Fibroblast of peridontal ligament (primary cell): ENCODE measurements at regions not wholly inside any gene's neighbourhood (a gene's known extent, or its start where the extent isn't known, plus 50 kb on each side); places are given as distances from the start of the nearest gene placed in this dataset.
A peak's percentile ranks its signal among the peaks of the same experiment; 100 is the strongest.

Experiments used
- DNase-seq: peaks from one replicate; pipeline ENCODE4 v3.0.0-alpha.2; 2010; ENCODE audit errors: extremely low read depth

DNA sequence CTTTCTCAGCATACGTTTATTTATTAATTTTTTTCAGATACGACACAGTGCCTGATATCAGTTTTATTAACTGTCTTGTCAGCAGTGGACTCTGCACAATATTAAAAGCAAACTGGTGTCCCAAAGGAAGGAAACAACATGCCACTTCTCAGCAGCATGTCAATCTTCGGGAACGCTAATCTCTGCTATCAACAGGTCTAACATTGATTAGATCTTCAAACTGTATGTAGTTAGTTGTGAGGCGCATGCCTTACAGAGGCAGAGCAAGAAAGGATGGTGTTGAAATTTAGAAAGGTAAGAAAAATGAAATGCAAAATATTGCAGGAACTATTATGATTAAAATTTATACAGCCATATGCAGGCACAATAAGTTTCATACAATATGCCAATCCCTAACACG lies 233.7 kb upstream of the NDST3 start:
- DNase-seq: no peak

DNA sequence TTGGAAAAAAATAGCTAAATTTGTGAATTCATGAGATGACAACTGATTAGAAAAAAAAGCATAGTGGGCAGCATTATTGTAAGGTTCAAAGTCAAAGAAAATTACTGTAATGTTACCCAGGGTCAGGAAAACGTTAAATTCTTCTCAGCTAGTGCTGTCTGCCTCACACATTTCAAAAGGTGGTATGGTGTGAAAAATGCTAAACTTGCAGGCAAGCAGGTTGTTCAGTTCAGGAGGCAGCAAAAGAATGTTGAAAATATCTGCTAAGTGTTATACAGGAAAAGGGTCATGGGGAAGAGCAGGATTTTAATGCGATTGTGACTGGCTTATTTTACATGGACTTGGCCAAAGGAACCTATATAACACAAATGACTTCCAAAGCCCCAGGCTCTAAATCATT lies 232.5 kb upstream of the NDST3 start:
- no peak for DNase-seq

DNA sequence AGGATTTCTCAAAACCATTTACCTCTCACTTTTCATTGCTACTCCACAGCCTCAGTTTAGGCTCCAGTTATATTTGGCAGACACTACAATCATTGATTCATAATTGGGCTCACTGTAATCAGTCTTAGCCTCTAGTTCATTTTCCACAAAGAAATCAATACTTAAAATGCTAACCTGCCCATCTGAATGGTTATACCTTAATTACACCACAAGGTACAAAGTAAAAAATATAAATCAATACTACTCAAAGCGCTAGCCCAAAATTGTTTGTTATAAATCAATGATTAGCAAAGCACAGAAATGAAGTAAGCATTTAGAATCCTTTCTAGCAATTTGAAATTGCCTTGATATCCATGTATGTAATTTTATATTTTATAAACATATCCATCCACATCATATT lies 222.6 kb upstream of the NDST3 start:
- no peak for DNase-seq

DNA sequence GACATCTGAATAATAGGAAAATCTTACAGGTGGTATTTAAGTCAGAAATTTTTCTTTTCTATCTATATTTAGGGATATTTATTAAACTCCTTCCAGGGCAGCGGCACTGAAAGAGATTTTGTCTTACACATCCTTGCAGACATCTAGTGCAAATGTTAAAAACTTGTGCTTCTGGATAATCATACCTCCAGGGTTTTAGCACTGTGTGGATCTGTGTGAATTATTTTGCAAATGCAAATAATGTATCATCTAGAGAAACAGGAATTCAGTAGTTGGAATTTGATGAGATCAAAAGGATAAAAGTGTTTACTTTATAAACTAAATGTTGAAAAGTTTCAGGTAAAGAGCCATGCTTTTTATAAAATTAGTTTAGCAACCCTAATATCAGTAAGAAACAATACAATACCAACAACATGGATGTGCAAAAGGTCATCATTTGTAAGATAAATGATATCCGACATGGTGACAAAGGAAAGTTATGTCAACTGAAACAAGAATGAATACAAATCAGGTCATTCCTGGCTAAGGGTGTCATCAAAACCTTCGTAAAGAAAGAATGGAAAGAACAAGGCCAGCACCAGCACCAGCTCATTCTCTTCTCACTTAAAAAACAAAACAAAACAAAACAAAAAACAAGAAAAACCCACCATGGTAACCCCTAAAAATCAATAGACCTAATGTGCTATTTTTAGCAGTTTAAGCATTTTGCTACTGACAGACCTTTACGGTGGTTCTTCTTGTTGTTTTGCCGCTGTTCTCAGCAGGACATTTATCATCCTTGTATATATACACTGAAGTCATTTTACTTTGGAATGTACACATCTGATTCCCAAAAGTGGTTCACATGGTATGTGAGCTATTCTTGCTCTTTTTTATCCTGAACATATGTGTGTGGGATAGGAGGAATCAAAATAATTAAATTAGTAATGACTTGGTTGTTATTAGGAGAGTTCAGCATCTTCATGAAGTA lies 219.7 kb upstream of the NDST3 start:
- DNase-seq: no peak

DNA sequence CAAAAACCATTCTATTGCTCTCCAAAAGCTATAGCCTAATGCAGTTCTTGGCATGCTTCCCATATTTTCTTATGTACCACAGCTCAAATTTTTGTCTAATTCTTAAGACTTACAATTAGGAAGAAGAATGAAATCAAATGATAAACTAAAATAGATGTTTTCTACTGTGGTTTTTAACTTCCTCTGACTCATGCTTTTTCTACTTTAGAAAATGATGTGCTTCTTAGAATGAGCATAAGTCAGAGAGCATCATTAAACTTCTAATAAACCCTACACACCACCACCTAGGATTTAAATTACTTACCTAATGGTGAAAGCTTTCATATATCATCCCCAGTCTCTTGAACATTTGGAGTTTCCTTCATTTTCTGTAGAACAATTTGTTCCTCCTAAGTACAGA lies 217.0 kb upstream of the NDST3 start:
- no peak for DNase-seq

DNA sequence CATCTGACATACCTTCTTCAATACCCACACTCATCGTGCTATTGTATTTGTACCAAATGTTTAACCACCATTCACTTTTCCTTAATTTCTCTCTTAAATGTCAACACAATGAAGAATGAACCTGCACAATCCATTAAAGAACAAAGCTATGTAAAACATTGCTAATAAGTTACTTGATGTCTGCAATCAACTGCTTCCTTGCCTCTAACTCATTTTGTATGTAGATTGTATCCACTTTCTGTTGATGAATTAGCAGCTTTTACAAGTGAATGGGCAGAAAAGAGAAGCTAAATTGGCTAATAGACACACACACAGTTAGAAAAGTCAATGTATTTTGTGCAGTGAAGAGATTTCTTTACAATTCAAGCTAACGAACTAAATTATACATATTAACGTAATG lies 212.5 kb upstream of the NDST3 start:
- DNase-seq: no peak

DNA sequence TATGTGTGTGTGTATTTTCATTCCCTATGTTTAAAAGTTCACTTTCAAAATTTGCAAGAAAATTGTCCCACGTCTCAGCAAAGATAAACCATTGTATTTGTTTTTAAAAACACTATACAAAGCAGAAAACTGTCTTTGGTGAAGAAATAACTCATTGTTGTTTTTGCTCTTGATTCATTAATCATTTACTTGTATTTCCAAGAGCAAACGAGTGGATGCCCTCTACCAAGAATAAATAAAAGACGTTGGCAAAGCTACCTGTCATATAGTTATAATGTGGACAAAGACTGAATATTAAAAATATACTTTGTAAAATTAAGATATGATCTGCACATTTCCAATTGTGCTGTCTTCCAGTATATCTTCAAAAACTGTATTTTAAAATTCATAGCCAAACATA lies 210.9 kb upstream of the NDST3 start:
- DNase-seq: no peak

DNA sequence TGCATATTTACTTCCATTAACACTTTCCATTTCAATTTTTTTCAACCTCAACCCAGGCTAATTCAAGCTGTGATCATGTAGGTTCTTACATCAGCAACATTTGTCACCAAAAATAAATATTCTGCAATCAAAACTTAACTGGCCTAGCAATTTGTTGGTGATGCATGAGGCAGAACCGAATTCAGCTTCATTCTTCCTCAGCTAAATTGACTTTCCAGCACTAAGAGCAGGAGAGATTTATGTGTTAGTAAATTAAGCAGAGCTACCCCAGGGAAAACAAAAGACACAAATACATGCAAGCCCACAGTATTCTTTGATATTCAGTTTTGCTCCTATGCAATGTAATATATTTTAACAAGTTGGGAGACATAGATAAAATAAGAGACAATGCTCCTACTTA lies 208.7 kb upstream of the NDST3 start:
- no peak for DNase-seq

DNA sequence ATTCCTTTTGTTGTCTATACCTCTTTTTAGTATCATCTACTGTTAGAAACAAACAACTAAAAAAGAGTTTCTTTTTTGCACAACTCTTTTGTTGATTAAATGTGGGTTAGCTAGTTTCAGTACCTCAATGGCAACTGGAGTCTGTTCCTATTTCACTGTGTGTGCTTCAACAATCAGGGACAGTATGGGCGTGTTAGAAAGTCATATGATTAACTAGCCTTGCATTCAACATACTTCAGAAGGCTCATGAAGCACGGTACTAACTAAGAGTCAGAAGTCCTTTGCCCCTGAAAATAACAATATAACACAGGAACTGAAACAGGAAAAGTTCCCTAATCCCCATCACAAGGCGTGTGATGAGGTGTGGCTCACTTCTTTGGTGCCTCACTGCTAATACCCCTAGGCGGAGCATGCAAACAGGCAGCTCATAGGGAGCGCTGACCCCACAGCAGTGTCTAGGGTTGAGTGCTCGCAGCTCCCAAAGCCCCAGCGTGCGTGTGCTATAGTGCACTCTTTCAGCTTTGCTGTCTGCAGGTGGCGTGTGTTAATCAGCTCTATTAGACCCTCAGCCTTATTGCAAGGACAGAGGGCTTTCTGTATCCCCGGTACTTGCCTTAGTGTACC lies 203.1 kb upstream of the NDST3 start:
- DNase-seq: no peak

DNA sequence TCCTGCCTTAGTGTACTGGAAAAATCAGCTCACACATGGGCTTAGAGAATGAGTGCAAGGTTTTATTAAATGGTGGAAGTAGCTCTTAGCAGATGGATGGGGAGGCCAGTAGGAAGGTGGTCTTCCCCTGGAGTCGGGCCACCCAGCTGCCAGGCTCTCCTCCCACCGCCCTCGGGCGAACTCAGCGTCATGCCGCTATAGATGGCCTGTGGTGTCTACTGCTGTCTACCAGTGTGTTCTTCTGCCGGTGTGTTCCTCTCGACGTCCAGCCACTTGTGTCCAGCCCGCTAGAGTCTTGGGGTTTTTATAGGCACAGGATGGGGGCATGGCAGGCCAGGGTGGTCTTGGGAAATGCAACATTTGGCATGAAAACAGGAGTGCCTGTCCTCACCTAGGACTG lies 198.7 kb upstream of the NDST3 start:
- DNase-seq: no peak

DNA sequence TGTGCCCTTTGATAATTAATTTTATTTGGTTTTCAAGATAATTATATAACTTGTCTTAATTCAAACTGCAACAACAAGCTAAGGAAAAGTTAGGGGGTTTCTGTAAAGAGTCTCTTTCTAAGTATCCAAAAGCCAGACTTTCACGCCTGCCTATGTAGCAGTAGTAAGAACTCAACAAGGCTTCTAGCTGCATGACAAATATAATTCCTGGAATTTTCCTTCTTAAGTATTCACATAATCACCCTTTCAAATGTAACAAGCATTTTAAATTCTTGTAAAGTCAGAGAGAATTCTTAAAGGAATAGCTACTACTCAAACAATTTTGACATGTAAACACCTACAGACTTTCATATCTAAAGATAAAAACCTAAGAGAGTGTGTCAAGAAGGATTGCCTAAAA lies 189.7 kb upstream of the NDST3 start:
- no peak for DNase-seq

DNA sequence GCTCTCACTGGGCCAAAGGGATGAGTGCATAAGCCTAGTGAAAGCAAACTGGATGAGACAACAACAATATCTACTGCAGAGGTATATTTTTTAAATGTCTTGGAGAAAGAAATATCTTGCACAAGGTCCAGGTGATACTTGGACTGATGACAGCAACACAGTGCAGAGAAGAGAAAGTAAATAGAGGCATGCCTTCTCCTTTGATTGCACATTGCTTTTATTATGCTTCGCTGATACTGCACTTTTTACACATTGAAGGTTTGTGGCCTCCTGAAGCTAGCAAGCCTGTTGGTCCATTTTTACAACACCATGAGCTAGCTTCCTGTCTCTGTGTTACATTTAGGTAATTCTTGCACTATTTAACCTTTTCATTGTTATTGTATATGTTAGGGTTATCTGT lies 189.0 kb upstream of the NDST3 start:
- no peak for DNase-seq

DNA sequence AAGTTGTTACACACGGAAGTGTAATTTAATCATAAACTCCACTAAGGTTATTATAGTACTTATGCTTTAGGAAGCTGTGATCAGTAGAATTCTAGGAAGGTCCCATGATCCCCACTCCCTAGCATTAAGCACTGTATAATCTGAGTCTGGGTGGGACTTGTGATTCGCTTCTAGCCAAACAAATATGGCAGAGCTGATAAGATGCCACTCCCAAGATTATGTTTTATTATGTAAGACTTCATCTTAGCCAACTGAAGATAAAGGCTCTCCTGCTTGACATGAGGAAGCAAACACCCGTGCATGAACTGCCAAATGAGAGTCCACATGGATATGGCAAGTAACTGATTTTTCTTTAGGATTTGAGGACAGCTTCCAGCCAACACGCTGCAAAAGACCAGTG lies 186.4 kb upstream of the NDST3 start:
- DNase-seq: no peak

DNA sequence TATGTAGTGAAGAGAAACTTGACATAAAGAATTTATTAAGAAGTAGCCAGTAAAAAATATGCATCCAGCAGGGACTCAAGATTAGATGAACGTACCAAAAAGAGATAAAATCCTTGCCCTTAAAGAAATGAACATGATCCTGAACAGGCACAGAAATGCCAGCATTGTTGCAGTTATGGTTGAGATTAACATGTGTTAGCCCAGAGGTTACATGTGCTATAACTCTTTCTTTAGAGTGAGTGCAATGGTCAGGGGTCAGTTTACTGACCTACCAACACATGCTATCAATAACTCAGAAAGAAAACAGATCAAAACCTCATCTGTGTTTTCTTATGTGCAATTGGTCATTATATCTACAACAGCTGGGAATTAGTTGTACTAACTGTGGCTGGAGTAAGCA lies 166.1 kb upstream of the NDST3 start:
- no peak for DNase-seq

DNA sequence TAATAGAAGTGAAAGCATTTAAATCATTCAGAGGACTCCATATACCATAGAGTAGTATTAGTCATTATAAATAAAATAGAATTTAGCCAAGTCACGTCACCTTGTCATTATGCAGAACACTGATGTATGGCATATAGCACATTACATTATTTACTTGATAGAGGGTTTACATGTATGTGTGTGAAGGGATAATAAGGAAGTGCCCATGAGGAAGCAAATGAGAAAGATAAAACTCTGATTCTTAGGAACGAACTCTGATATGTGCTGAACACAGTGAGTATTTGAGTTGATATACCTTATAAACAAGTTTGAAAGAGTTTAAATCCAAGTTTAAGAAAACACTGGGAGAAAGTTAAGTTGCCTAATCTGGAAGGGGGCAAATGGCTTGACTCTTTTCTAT lies 160.5 kb upstream of the NDST3 start:
- DNase-seq: no peak

DNA sequence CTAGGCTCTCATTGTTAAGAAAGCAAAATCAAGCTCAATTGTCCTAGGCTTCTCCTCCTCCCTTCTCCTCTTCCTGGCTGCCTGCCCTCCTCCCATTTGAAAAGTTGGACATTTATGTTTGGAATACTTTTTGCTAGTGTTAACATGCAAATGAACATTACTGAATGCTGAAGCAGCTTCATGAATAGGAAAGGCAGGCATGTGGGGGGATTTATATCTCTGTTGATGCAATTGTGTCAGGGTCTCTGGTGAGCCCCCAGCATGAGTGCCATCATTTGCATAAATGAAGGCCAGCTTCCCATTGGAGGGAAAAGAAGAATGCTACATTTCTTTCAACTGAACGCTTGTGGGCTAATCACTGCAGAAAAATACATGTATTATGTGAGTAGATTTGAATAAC lies 160.1 kb upstream of the NDST3 start:
- DNase-seq: no peak

DNA sequence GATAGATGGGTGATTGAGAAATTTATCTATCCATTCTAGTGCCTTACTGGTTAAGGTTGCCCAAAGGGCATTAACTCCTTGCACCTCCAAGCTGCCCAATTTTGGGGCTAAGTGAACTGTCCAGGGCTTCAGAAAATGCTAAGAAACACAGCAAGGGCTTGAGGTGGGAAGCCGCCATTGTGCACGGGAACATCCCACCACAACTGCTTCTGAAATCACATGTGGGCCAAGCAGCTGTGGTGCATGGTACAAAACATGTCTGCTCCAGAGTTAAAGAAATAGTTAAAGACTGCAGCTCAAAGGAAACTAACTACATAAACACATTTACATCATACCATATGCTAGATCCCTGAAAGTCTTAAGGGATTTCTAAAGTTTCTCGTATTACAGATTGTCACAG lies 144.3 kb upstream of the NDST3 start:
- peak; percentile 5 for DNase-seq

DNA sequence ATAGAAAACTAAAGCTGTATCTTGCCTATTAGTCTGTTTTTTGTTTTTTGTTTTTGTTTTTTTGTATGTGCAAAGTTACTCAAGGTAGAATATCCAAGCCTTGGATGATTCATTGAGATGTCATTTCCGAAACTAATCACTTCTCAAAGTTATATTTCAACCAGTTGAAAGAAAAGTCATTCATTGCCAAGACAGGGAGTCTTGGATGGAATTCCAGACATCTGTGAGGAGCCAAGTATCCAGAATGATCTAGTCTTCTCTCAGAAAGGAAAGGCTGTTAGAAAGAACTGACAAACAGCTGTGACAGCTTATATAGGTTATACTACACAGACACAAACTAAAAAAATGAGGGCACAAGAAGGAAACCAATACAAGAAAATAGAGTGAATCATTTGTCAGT lies 141.1 kb upstream of the NDST3 start:
- peak; percentile 1 for DNase-seq

DNA sequence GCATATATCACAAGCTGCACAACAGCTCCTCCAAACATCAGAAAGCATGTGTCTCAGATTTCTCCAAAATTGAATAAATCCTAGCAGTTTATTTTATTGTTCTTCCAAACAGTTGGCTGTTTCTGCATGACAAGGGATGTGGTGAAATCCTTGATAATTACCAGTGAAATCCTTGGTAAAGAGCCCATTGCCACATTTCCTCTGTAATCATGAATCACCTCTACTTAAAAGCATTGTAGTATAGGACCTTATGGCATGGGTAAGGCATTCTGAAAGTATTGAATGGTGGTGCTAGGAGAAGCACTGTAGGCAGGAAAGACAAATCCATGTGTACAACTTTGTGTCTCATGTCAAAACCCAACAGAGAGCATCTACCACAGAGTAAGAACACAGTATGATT lies 135.8 kb upstream of the NDST3 start:
- peak; percentile 1 for DNase-seq

DNA sequence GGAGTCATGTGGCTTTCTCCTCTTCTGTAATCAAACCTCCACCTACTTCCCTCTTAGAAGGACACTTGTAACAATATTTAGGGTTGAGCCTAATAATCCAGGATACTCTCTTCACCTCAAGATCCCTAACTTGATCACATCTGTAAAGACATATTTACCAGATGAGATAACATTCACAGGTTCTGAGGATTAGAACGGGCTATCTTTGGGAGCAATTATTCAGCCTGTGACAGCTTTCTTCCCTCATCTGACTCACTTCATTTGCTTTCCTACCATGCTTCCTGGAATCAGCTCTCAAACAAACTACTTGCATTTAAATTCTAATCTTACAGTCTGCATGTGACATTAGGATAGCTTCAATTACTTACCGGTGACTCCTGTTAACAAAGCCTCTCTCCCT lies 133.5 kb upstream of the NDST3 start:
- DNase-seq: no peak

DNA sequence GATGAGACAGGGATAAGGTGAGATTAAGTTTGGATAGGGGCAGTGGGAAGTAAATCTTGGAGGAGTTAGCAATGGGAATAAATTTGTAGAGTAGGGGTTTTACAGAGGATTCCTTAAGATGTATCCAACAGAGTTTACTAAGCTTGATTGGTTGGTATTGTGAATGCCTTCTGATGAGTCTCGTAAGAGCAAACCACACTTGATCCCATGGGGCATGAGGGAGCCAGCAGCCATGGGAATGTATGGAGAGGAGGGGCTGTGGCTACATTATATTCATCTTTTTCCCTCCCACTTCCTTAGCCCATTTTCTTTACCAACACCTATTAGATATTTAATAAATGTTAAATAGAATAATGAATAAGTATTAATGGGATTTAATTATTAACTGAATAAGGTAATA lies 126.6 kb upstream of the NDST3 start:
- peak; percentile 23 for DNase-seq

DNA sequence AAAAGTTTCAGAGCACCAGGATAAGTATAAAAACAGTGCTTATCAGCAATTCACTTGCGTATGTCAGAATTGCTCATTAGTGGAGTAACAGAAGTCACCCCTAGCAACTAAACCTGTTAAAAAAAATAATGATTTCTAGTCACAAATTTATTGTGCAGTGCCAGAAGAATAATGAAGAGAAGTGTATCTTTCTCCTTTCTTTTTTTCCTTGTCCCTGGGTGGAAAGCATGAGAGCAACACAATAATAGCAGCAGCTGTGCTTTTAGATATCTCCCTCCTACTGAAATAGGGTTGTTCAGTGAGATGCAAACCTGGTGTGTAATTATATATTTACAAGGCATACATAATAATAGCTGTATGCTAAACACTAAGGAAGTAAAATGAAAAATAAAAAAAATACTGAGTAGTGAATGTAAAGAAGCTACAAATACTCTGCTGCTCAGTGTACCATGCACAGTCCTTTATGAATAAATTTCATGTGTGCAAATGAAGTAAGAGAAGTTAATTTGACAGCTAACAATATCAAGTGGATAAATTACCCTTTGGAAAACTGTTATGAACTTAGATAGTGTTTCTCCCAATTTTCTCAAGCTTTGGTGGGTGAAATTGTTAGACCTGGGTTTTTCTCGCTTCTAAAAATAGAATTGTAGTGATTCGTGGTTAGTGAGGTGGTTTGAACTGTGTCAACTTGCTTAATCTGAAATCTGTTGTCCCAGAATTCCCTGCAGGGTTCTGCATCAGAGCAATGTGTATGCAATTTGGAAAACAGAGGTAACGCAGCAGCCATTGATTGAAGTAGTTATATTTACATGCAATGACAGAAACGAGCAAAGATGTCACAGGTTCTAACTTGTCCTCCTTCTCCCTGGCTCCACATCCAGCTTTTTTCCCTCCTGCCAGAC lies 125.7 kb upstream of the NDST3 start:
- DNase-seq: no peak
